Thyroid gland (tissue), 4 donors: ENCODE measurements at regions not wholly inside any gene's neighbourhood (a gene's known extent, or its start where the extent isn't known, plus 50 kb on each side); places are given as distances from the start of the nearest gene placed in this dataset.

Experiments used
- DNase-seq, 2 donors: peaks; one replicate each; pipeline ENCODE4 v3.0.0-alpha.2; 2019
- H3K27ac ChIP-seq, 3 donors: fragments of 200-600 bp; sonication (generic); 1 replicate in 2 of 3; 2 replicates in 1 of 3; pipeline ENCODE4 v1.5.1; 2016 to 2019; ENCODE audit warnings: mild to moderate bottlenecking in 1 of 3, moderate library complexity in 1 of 3
- H3K27me3 ChIP-seq: fragments of 200-600 bp; sonication (generic); one replicate; pipeline ENCODE4 v1.5.1; 2019
- H3K36me3 ChIP-seq, 2 donors: fragments of 200-600 bp; sonication (generic); one replicate each; pipeline ENCODE4 v1.5.1; 2016 to 2019
- H3K4me1 ChIP-seq, 2 donors: fragments of 200-600 bp; sonication (generic); one replicate each; pipeline ENCODE4 v1.5.1; 2017 to 2019
- H3K4me3 ChIP-seq, 3 donors: fragments of 200-600 bp; sonication (generic); replicated peaks in 1 of 3; 1 replicate in 2 of 3; 2 replicates in 1 of 3; pipeline ENCODE4 v1.5.1; 2016; ENCODE audit warnings: mild to moderate bottlenecking in 1 of 3
- H3K9me3 ChIP-seq: fragments of 200-600 bp; sonication (generic); one replicate; pipeline ENCODE4 v1.5.1; 2017
- POLR2A ChIP-seq, 2 donors: fragments of 450-650 bp; IDR thresholded peaks; one replicate each; pipeline ENCODE4 v1.6.1; 2017; ENCODE audit warnings: antibody characterized with exemption in 2 of 2, mild to moderate bottlenecking in 2 of 2, moderate library complexity in 1 of 2
- WGBS, 2 donors: methylation state at CpG; one replicate each; pipeline ENCODE4 v1.1.5; 2017; 5-methylcytosine and 5-hydroxymethylcytosine counted together
- intact Hi-C: fragments of 100-400 bp; cut with DNase I; formaldehyde crosslinking; loops from one replicate; pipeline ENCODE4 v1.15.1; 2023
- TF ChIP-seq, protein P1 (sequence below), 6 experiments: fragments of 200-600 bp in 3 of 6; fragments of 450-650 bp in 3 of 6; sonication (generic) in 3 of 6; IDR thresholded peaks; one replicate each; pipeline ENCODE4 v1.5.1; 2016 to 2019; ENCODE audit warnings: antibody characterized with exemption in 6 of 6, mild to moderate bottlenecking in 2 of 6, inconsistent platforms in 1 of 6, moderate library complexity in 1 of 6

- 65 to 72% methylated on average over 4 of the region's 4 CpGs for WGBS, 2 donors
These were observed 102.0 kb upstream of the CLSTN2 start for GRCh38 chr3:139832998-139833397.

DNA sequence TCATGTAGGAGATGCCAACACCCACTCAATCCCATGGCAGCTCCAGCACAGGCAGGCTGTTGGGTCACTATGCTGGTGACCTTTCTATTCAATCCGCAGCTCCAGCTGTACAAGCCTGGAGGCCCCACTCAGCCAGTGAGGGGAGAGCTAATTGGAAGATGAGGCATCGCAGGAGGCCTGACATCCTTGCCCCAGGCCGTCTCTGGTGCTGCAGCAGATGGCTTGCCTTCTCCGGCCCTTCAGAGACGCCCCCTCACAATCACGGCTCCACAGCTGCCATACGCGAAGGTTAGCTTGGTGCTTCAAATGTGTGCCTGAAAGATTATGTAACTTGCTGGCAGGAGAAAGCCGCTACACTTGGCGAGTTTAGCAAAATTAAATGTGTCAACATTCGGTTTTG, 104.2 kb upstream of the CLSTN2 start:
- no peaks in the 10 kb centered on the region for H3K36me3 ChIP-seq
- WGBS, 2 donors, result 65 to 69% methylated on average over 11 of the region's 11 CpGs
- H3K9me3 ChIP-seq, result no peaks in the 10 kb centered on the region
- no peaks in the 10 kb centered on the region for H3K4me1 ChIP-seq
- intact Hi-C loops, result no loop called here
- H3K4me3 ChIP-seq, result no peak overlapping the region
- no peak overlapping the region for H3K27ac ChIP-seq
- no peaks in the 10 kb centered on the region for H3K27me3 ChIP-seq
- DNase-seq, result no peak
- no peak for TF ChIP-seq POLR2A (IDR thresholded peaks at IDR 0.05)
- TF ChIP-seq, protein P1, sequence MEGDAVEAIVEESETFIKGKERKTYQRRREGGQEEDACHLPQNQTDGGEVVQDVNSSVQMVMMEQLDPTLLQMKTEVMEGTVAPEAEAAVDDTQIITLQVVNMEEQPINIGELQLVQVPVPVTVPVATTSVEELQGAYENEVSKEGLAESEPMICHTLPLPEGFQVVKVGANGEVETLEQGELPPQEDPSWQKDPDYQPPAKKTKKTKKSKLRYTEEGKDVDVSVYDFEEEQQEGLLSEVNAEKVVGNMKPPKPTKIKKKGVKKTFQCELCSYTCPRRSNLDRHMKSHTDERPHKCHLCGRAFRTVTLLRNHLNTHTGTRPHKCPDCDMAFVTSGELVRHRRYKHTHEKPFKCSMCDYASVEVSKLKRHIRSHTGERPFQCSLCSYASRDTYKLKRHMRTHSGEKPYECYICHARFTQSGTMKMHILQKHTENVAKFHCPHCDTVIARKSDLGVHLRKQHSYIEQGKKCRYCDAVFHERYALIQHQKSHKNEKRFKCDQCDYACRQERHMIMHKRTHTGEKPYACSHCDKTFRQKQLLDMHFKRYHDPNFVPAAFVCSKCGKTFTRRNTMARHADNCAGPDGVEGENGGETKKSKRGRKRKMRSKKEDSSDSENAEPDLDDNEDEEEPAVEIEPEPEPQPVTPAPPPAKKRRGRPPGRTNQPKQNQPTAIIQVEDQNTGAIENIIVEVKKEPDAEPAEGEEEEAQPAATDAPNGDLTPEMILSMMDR (IDR thresholded peaks at IDR 0.05), result no peak

More at GRCh38 chr3:139832998-139833397, 102.0 kb upstream of the CLSTN2 start:
- H3K36me3 ChIP-seq, result no peaks in the 10 kb centered on the region
- no peaks in the 10 kb centered on the region for H3K4me1 ChIP-seq
- no peaks in the 10 kb centered on the region for H3K27me3 ChIP-seq
- H3K4me3 ChIP-seq, result no peak overlapping the region
- TF ChIP-seq, protein P1 (IDR thresholded peaks at IDR 0.05), result no peak
- TF ChIP-seq POLR2A (IDR thresholded peaks at IDR 0.05), result no peak
- H3K27ac ChIP-seq, result no peak overlapping the region
- intact Hi-C loops, result no loop called here
- H3K9me3 ChIP-seq, result no peaks in the 10 kb centered on the region
- DNase-seq, result no peak

DNA sequence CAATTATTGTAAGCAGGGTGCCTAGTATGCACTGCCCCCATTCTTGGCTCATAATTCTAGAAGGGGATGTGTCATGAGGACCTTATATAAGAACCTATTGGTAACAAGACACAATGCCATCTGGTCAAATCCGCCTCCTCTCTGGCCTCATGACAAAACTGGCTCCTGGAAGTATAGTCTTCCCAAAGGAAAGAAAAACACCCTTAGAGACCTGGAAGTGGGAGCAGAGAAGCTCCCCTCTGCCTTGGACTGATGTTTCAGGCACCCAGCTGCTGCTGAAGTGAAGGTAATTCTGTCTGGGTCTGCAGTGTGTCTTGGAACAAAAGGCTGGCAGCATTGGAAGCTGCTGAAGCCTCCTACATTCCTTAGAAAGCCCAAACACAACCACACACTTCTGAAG, 107.2 kb upstream of the CLSTN2 start:
- Histone ChIP-seq H3K27me3 (no peaks in the 10 kb centered on the region), H3K27ac (no peak overlapping the region), H3K36me3 (no peaks in the 10 kb centered on the region), H3K4me1 (no peaks in the 10 kb centered on the region), H3K4me3 (no peak overlapping the region), H3K9me3 (no peaks in the 10 kb centered on the region)
- no peak for DNase-seq
- 80 to 93% methylated on average over 1 of the region's 1 CpG for WGBS, 2 donors
- intact Hi-C loops, result no loop called here
- no peak for TF ChIP-seq POLR2A (IDR thresholded peaks at IDR 0.05)
- TF ChIP-seq, protein P1 (IDR thresholded peaks at IDR 0.05), result no peak

- no peak overlapping the region for H3K4me3 ChIP-seq
- H3K4me1 ChIP-seq, result no peaks in the 10 kb centered on the region
- WGBS, 2 donors, result 90 to 91% methylated on average over 3 of the region's 3 CpGs
- no peak overlapping the region for H3K27ac ChIP-seq
- no peak for DNase-seq
- TF ChIP-seq, protein P1 (IDR thresholded peaks at IDR 0.05), result no peak
- no peak for TF ChIP-seq POLR2A (IDR thresholded peaks at IDR 0.05)
- no peaks in the 10 kb centered on the region for H3K27me3 ChIP-seq
- H3K9me3 ChIP-seq, result no peaks in the 10 kb centered on the region
- no peaks in the 10 kb centered on the region for H3K36me3 ChIP-seq
- intact Hi-C loops, result no loop called here
These were observed 110.1 kb upstream of the CLSTN2 start for GRCh38 chr3:139824864-139825263.

GRCh38 chr3:139814646-139815045, 120.3 kb upstream of the CLSTN2 start:
- no peaks in the 10 kb centered on the region for H3K27me3 ChIP-seq
- DNase-seq, result no peak
- H3K27ac ChIP-seq, result no peak overlapping the region
- H3K36me3 ChIP-seq, result no peaks in the 10 kb centered on the region
- WGBS, 2 donors, result 63 to 66% methylated on average over 7 of the region's 7 CpGs
- intact Hi-C loops, result no loop called here
- TF ChIP-seq, protein P1 (IDR thresholded peaks at IDR 0.05), result no peak
- H3K4me1 ChIP-seq, result no peaks in the 10 kb centered on the region
- H3K4me3 ChIP-seq, result no peak overlapping the region
- no peaks in the 10 kb centered on the region for H3K9me3 ChIP-seq
